ENCODE measurements at regions not wholly inside any gene's neighbourhood (a gene's known extent, or its start where the extent isn't known, plus 50 kb on each side); places are given as distances from the start of the nearest gene placed in this dataset.

GRCh38 chr6:82551831-82552230 is 188.2 kb downstream of the TPBG start:
- no peak overlapping the region for H3K4me2 ChIP-seq
- ChIA-PET CTCF (no interaction called here), POLR2A (no interaction called here)
- H3K27me3 ChIP-seq (ENCODE audit: insufficient read depth): no peaks in the 10 kb centered on the region
- H3K9ac ChIP-seq: no peak overlapping the region
- H2AFZ ChIP-seq (ENCODE audit: low read depth): no peak overlapping the region
- H3K9me3 ChIP-seq: no peaks in the 10 kb centered on the region
- WGBS (ENCODE audit: low lambda C conversion rate): 96% methylated on average over 5 of the region's 7 CpGs
- no peaks in the 10 kb centered on the region for H3K36me3 ChIP-seq (replicated peaks in 1 of 2; ENCODE audit: control insufficient read depth in 1 of 2, insufficient read depth in 2 of 2, low read length in 1 of 2)
- TF ChIP-seq FOXM1 (IDR thresholded peaks at IDR 0.05; ENCODE audit: low read depth): no peak
- TF ChIP-seq USF1 (IDR thresholded peaks at IDR 0.05; ENCODE audit: borderline replicate concordance, low read depth): no peak
- TF ChIP-seq TAF1 (IDR thresholded peaks at IDR 0.05; ENCODE audit: borderline replicate concordance, low read depth, low read length): no peak
- no peak for TF ChIP-seq REST (IDR thresholded peaks at IDR 0.05; ENCODE audit: low read depth, low read length)
- TF ChIP-seq SIN3A (IDR thresholded peaks at IDR 0.05; ENCODE audit: borderline replicate concordance, low read depth, low read length): no peak
- TF ChIP-seq TCF12 (IDR thresholded peaks at IDR 0.05): no peak
- TF ChIP-seq FOXJ3 (CRISPR knock-in tag; IDR thresholded peaks at IDR 0.05): no peak
- no peak for TF ChIP-seq RXRA (IDR thresholded peaks at IDR 0.05; ENCODE audit: borderline replicate concordance, low read depth)
- no peak for TF ChIP-seq IRF3 (IDR thresholded peaks at IDR 0.05; ENCODE audit: low read depth, low read length)
- no peak for TF ChIP-seq RAD21 (IDR thresholded peaks at IDR 0.05; ENCODE audit: low read length)
- TF ChIP-seq TEAD4 (IDR thresholded peaks at IDR 0.05; ENCODE audit: borderline replicate concordance, insufficient read depth): no peak
- TF ChIP-seq ZBTB33 (IDR thresholded peaks at IDR 0.05; ENCODE audit: borderline replicate concordance, low read depth): no peak
- no peak for TF ChIP-seq MAX (IDR thresholded peaks at IDR 0.05; ENCODE audit: low read depth)
- TF ChIP-seq RFX5 (IDR thresholded peaks at IDR 0.05; ENCODE audit: low read length): no peak
- H3K27ac ChIP-seq (ENCODE audit: low read depth in 2 of 2, low read length in 1 of 2): no peak overlapping the region
- H3K9me2 ChIP-seq: no peaks in the 10 kb centered on the region
- no peak overlapping the region for H3K4me3 ChIP-seq (ENCODE audit: low read depth in 2 of 2, low read length in 1 of 2)
- DNase-seq: no peak
- H4K20me1 ChIP-seq (ENCODE audit: insufficient read depth): no peaks in the 10 kb centered on the region
- H3F3A ChIP-seq (replicated peaks; ENCODE audit: insufficient read depth): peaks cover 14% of the 10 kb centered on the region
- H3K79me2 ChIP-seq (ENCODE audit: insufficient read depth): no peaks in the 10 kb centered on the region
- peaks cover 0 to 9% of the 10 kb centered on the region in 2 experiments; a peak in 3 of 4 replicates for H3K4me1 ChIP-seq (ENCODE audit: control insufficient read depth in 1 of 2, insufficient read depth in 2 of 2, low read depth in 1 of 2, low read length in 1 of 2)

Measured in SK-N-SH (cell line).